PC-3 (cell line): ENCODE measurements at regions not wholly inside any gene's neighbourhood (a gene's known extent, or its start where the extent isn't known, plus 50 kb on each side); places are given as distances from the start of the nearest gene placed in this dataset.

ENCODE experiments used
- ATAC-seq: fragments of 200-7000 bp; cut with Tn5 transposase; 2 replicates; pipeline ENCODE4 v1.9.1; 2020; ENCODE audit warnings: mild to moderate bottlenecking, moderate library complexity
- BruUV-seq: library from RNA; stranded (reverse); fragments of 400-500 nt; replicated peaks from 2 replicates; lab custom pipeline; 2021; lab: Mats Ljungman, UMichigan
- CTCF ChIA-PET: fragments of 300-600 bp; sonication (Branson Sonifier 250); formaldehyde crosslinking; loops from one replicate; lab custom pipeline; 2022; ENCODE audit warnings: antibody characterized with exemption; lab: Charles Lee
- POLR2A ChIA-PET: fragments of 300-600 bp; sonication (Branson Sonifier 250); formaldehyde crosslinking; loops from one replicate; lab custom pipeline; 2022; ENCODE audit warnings: antibody characterized with exemption; ENCODE audit not compliant: unreplicated experiment; lab: Charles Lee
- DNase-seq: peaks from one replicate; pipeline ENCODE4 v3.0.0-alpha.2; 2015
- H2AFZ ChIP-seq: fragments of 300-600 bp; sonication (generic); 2 replicates; pipeline ENCODE4 v1.6.0; 2016; ENCODE audit warnings: antibody characterized with exemption, low read length
- H3F3A ChIP-seq: fragments of 300-600 bp; sonication (generic); one replicate; pipeline ENCODE4 v1.6.0; 2017; ENCODE audit warnings: antibody characterized with exemption, low read length, control low read depth, mild to moderate bottlenecking; ENCODE audit not compliant: unreplicated experiment
- H3K27ac ChIP-seq: fragments of 300-600 bp; sonication (generic); 2 replicates; pipeline ENCODE4 v1.5.1; 2016; ENCODE audit warnings: mild to moderate bottlenecking, low read length
- H3K27me3 ChIP-seq: fragments of 300-600 bp; sonication (generic); 2 replicates; pipeline ENCODE4 v1.6.1; 2016; ENCODE audit warnings: low read length, mixed read lengths
- H3K36me3 ChIP-seq: fragments of 300-600 bp; sonication (generic); 2 replicates; pipeline ENCODE4 v1.6.1; 2016; ENCODE audit warnings: low read depth, mixed run types, low read length, mixed read lengths
- H3K4me1 ChIP-seq: fragments of 300-600 bp; sonication (generic); 2 replicates; pipeline ENCODE4 v1.5.1; 2016; ENCODE audit warnings: low read length; ENCODE audit not compliant: insufficient read depth
- H3K4me2 ChIP-seq: fragments of 300-600 bp; sonication (generic); 2 replicates; pipeline ENCODE4 v1.6.0; 2016; ENCODE audit warnings: low read length
- H3K4me3 ChIP-seq: fragments of 300-600 bp; sonication (generic); 2 replicates; pipeline ENCODE4 v1.5.1; 2016; ENCODE audit warnings: mild to moderate bottlenecking, low read length, mixed read lengths
- H3K79me2 ChIP-seq: fragments of 300-600 bp; sonication (generic); 2 replicates; pipeline ENCODE4 v1.6.1; 2017; ENCODE audit warnings: low read length, mixed read lengths
- H3K9ac ChIP-seq: fragments of 300-600 bp; sonication (generic); 2 replicates; pipeline ENCODE4 v1.6.0; 2016; ENCODE audit warnings: mild to moderate bottlenecking, low read length
- H3K9me2 ChIP-seq: fragments of 300-600 bp; sonication (generic); replicated peaks from 2 replicates; pipeline ENCODE4 v1.6.1; 2016; ENCODE audit warnings: mixed run types, low read length, mixed read lengths
- H3K9me3 ChIP-seq: fragments of 300-600 bp; sonication (generic); 2 replicates; pipeline ENCODE4 v1.6.1; 2016; ENCODE audit warnings: low read length, mixed read lengths
- H4K20me1 ChIP-seq: fragments of 300-600 bp; sonication (generic); 2 replicates; pipeline ENCODE4 v1.6.1; 2016; ENCODE audit warnings: low read length, mixed read lengths
- CTCF ChIP-seq: fragments of 300-600 bp; sonication (generic); conservative IDR thresholded peaks from 2 replicates; pipeline ENCODE4 v1.5.1; 2017; ENCODE audit warnings: antibody characterized with exemption, low read depth, mild to moderate bottlenecking, low read length
- EZH2 ChIP-seq: fragments of 300-600 bp; sonication (generic); IDR thresholded peaks from one replicate; pipeline ENCODE4 v1.6.1; 2017; ENCODE audit warnings: antibody characterized with exemption, mild to moderate bottlenecking, low read length; ENCODE audit not compliant: unreplicated experiment
- EZH2phosphoT487 ChIP-seq: fragments of 300-600 bp; sonication (generic); IDR thresholded peaks from 2 replicates; pipeline ENCODE4 v1.6.1; 2018; ENCODE audit warnings: mild to moderate bottlenecking, antibody characterized with exemption, low read length, borderline replicate concordance
- intact Hi-C: fragments of 100-400 bp; cut with micrococcal nuclease; formaldehyde crosslinking; loops from 2 replicates; pipeline ENCODE4 v1.9.0; 2023

- Histone ChIP-seq H3K79me2 (no peaks in the 10 kb centered on the region), H3K27ac (peak overlapping the region; percentile 50), H3K36me3 (no peaks in the 10 kb centered on the region), H3K4me3 (no peak overlapping the region), H4K20me1 (no peaks in the 10 kb centered on the region), H3K4me1 (0 out of 2 replicates have a peak, but pooled peaks cover 5% of the 10 kb centered on the region), H3K27me3 (no peaks in the 10 kb centered on the region), H3K4me2 (no peak overlapping the region), H3K9ac (no peak overlapping the region), H3F3A (peaks cover 6% of the 10 kb centered on the region), H2AFZ (no peak overlapping the region), H3K9me2 (no peaks in the 10 kb centered on the region), H3K9me3 (peaks cover 8% of the 10 kb centered on the region; the same call in 1 of the 2 replicates)
- ChIA-PET POLR2A (interaction anchor here (0.6 kb wide), 1 partner anchor 219 kb away, joined by 3 read pairs; no protein-coding TSS in a partner anchor), CTCF (interaction anchor here (0.7 kb wide), 1 partner anchor 273 kb away, joined by 3 read pairs; no protein-coding TSS in a partner anchor)
- ATAC-seq, result peak; percentile 82
- DNase-seq, result peak; percentile 61
- no TSS peak for BruUV-seq
- intact Hi-C loops, result loop anchor here (2.0 to 10.0 kb wide), 2 partner anchors 35 to 89 kb away; no protein-coding TSS in a partner anchor
- TF ChIP-seq EZH2 (no peak), CTCF (no peak)
These were observed 153.8 kb downstream of the RAP2B start for GRCh38 chr3:153315781-153316180.

GRCh38 chr3:153319705-153320554 is 157.9 kb downstream of the RAP2B start:
- no peak for TF ChIP-seq CTCF
- CTCF ChIA-PET, result no interaction called here
- BruUV-seq, result no TSS peak

GRCh38 chr3:153320585-153321128 is 158.6 kb downstream of the RAP2B start:
- Histone ChIP-seq H3F3A (peaks cover 6% of the 10 kb centered on the region), H3K9me2 (no peaks in the 10 kb centered on the region), H3K27ac (no peak overlapping the region), H3K9me3 (peaks cover 8% of the 10 kb centered on the region; the same call in 1 of the 2 replicates), H3K27me3 (no peaks in the 10 kb centered on the region), H3K36me3 (no peaks in the 10 kb centered on the region), H3K4me1 (no peaks in the 10 kb centered on the region), H4K20me1 (no peaks in the 10 kb centered on the region), H3K4me2 (no peak overlapping the region), H3K79me2 (no peaks in the 10 kb centered on the region), H2AFZ (no peak overlapping the region), H3K9ac (no peak overlapping the region), H3K4me3 (no peak overlapping the region)
- POLR2A ChIA-PET, result no interaction called here
- intact Hi-C loops, result no loop called here
- DNase-seq, result no peak
- ATAC-seq, result no peak
- CTCF ChIA-PET, result no interaction called here
- TF ChIP-seq CTCF (no peak), EZH2phosphoT487 (no peak), EZH2 (no peak)
- BruUV-seq, result no TSS peak

More at GRCh38 chr3:153319705-153320554, 157.9 kb downstream of the RAP2B start:
- POLR2A ChIA-PET, result no interaction called here
- no peaks in the 10 kb centered on the region for H3K27me3 ChIP-seq
- intact Hi-C loops, result loop anchor here (10.0 kb wide), 1 partner anchor 85 kb away; no protein-coding TSS in a partner anchor
- no peak overlapping the region for H3K27ac ChIP-seq
- H3K9me2 ChIP-seq, result no peaks in the 10 kb centered on the region
- H3K9me3 ChIP-seq, result peaks cover 8% of the 10 kb centered on the region; the same call in 1 of the 2 replicates
- no peak for DNase-seq
- no peaks in the 10 kb centered on the region for H3K79me2 ChIP-seq
- no peaks in the 10 kb centered on the region for H3K36me3 ChIP-seq
- H3K4me2 ChIP-seq, result no peak overlapping the region
- H3K9ac ChIP-seq, result no peak overlapping the region
- no peak overlapping the region for H2AFZ ChIP-seq
- ATAC-seq, result no peak
- no peak overlapping the region for H3K4me3 ChIP-seq
- peaks cover 6% of the 10 kb centered on the region for H3F3A ChIP-seq
- H4K20me1 ChIP-seq, result no peaks in the 10 kb centered on the region
- H3K4me1 ChIP-seq, result 0 out of 2 replicates have a peak, but pooled peaks cover 5% of the 10 kb centered on the region
